ENCODE measurements at regions not wholly inside any gene's neighbourhood (a gene's known extent, or its start where the extent isn't known, plus 50 kb on each side); places are given as distances from the start of the nearest gene placed in this dataset.

GRCh38 chr3:157574531-157574930 is 71.3 kb upstream of the VEPH1 start:
- no peak for TF ChIP-seq POLR2A (IDR thresholded peaks at IDR 0.05)
- TF ChIP-seq CTCF (IDR thresholded peaks at IDR 0.05), result no peak

All from prostate gland (tissue), 2 donors.